RWPE2 (cell line): ENCODE measurements at regions not wholly inside any gene's neighbourhood (a gene's known extent, or its start where the extent isn't known, plus 50 kb on each side); places are given as distances from the start of the nearest gene placed in this dataset.

Experiments used
- ATAC-seq: fragments of 200-7000 bp; cut with Tn5 transposase; 3 replicates; pipeline ENCODE4 v1.9.1; 2021; ENCODE audit warnings: low read depth
- DNase-seq: peaks from one replicate; pipeline ENCODE4 v3.0.0-alpha.2; 2020; ENCODE audit warnings: low spot score
- H3K27ac ChIP-seq: fragments of 450-650 bp; 2 replicates; pipeline ENCODE4 v1.5.1; 2017; ENCODE audit warnings: mild to moderate bottlenecking; ENCODE audit not compliant: poor library complexity, severe bottlenecking
- H3K27me3 ChIP-seq: fragments of 250-450 bp; sonication (Bioruptor Pico); 2 replicates; pipeline ENCODE4 v1.5.1; 2021; ENCODE audit warnings: mild to moderate bottlenecking, moderate library complexity; ENCODE audit not compliant: insufficient read depth, poor library complexity, severe bottlenecking
- H3K36me3 ChIP-seq: fragments of 250-450 bp; sonication (Bioruptor Pico); 2 replicates; pipeline ENCODE4 v1.5.1; 2020; ENCODE audit warnings: low read depth, mild to moderate bottlenecking, moderate library complexity
- H3K4me1 ChIP-seq: fragments of 250-450 bp; sonication (Bioruptor Pico); 2 replicates; pipeline ENCODE4 v1.5.1; 2021; ENCODE audit warnings: mild to moderate bottlenecking, moderate library complexity; ENCODE audit not compliant: insufficient read depth, poor library complexity, severe bottlenecking
- H3K4me3 ChIP-seq: fragments of 250-450 bp; sonication (Bioruptor Pico); 2 replicates; pipeline ENCODE4 v1.5.1; 2021; ENCODE audit warnings: mild to moderate bottlenecking, moderate library complexity; ENCODE audit not compliant: severe bottlenecking
- H3K9me3 ChIP-seq: fragments of 250-450 bp; sonication (Bioruptor Pico); 2 replicates; pipeline ENCODE4 v1.5.1; 2021; ENCODE audit warnings: mild to moderate bottlenecking, moderate library complexity; ENCODE audit not compliant: severe bottlenecking
- CTCF ChIP-seq: fragments of 450-650 bp; IDR thresholded peaks from one replicate; pipeline ENCODE4 v1.5.1; 2017; ENCODE audit warnings: mild to moderate bottlenecking, moderate library complexity; ENCODE audit not compliant: poor library complexity, severe bottlenecking

GRCh38 chr6:11902527-11902926 is 109.6 kb upstream of the HIVEP1 start:
- no peak for TF ChIP-seq CTCF
- Histone ChIP-seq H3K27ac (no peak overlapping the region), H3K9me3 (no peaks in the 10 kb centered on the region), H3K4me1 (no peaks in the 10 kb centered on the region), H3K27me3 (no peaks in the 10 kb centered on the region), H3K36me3 (no peaks in the 10 kb centered on the region), H3K4me3 (no peak overlapping the region)
- ATAC-seq, result no peak
- no peak for DNase-seq

GRCh38 chr6:11900662-11901598 is 111.2 kb upstream of the HIVEP1 start:
- Histone ChIP-seq H3K27ac (no peak overlapping the region), H3K27me3 (no peaks in the 10 kb centered on the region), H3K4me1 (no peaks in the 10 kb centered on the region), H3K4me3 (no peak overlapping the region), H3K9me3 (no peaks in the 10 kb centered on the region), H3K36me3 (no peaks in the 10 kb centered on the region)
- DNase-seq (no peak), ATAC-seq (no peak)
- TF ChIP-seq CTCF, result no peak

GRCh38 chr6:11899645-11900044 is 112.5 kb upstream of the HIVEP1 start:
- Histone ChIP-seq H3K27me3 (no peaks in the 10 kb centered on the region), H3K4me3 (no peak overlapping the region), H3K4me1 (no peaks in the 10 kb centered on the region), H3K36me3 (no peaks in the 10 kb centered on the region), H3K27ac (no peak overlapping the region), H3K9me3 (no peaks in the 10 kb centered on the region)
- no peak for TF ChIP-seq CTCF
- ATAC-seq, result no peak
- DNase-seq, result no peak

- TF ChIP-seq CTCF, result no peak
- no peak for DNase-seq
- Histone ChIP-seq H3K36me3 (no peaks in the 10 kb centered on the region), H3K27me3 (no peaks in the 10 kb centered on the region), H3K4me3 (no peak overlapping the region), H3K4me1 (no peaks in the 10 kb centered on the region), H3K9me3 (no peaks in the 10 kb centered on the region), H3K27ac (no peak overlapping the region)
- ATAC-seq, result no peak
Measured at GRCh38 chr6:11894212-11894611, 115.6 kb upstream of the ADTRP start.

- ATAC-seq, result no peak
Measured at GRCh38 chr6:11891547-11891946, 112.9 kb upstream of the ADTRP start.

More at GRCh38 chr6:11891547-11891946, 112.9 kb upstream of the ADTRP start:
- Histone ChIP-seq H3K4me3 (no peak overlapping the region), H3K9me3 (no peaks in the 10 kb centered on the region), H3K27ac (no peak overlapping the region), H3K4me1 (no peaks in the 10 kb centered on the region), H3K36me3 (no peaks in the 10 kb centered on the region), H3K27me3 (no peaks in the 10 kb centered on the region)
- TF ChIP-seq CTCF, result no peak
- no peak for DNase-seq
